ENCODE measurements at regions not wholly inside any gene's neighbourhood (a gene's known extent, or its start where the extent isn't known, plus 50 kb on each side); places are given as distances from the start of the nearest gene placed in this dataset.

DNA sequence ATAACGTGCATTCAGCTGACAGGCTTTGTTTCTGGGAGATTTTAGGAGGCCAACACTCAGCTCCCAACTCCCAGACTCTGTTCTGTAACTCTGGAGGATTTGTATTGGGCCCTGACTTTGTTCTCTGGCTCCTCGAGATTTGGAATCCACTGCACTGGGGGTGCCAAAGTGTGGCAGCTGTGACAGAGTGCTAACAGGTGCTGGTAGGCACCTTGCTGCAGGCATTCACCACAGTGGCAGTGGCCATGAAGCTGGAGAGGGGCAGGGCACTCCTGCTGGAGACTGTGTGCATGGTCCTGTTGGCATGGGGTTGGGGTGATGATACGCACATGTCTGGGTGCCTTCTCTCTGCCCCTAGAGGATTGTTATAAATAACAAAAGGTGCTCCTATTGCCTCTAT lies 1094.9 kb upstream of the SLIT2 start:
- Mint-ChIP-seq H3K4me1 (no peaks in the 10 kb centered on the region), H3K36me3 (ENCODE audit: insufficient read depth in 1 of 3, low read depth in 3 of 3) (peaks cover 14 to 24% (median 19%) of the 10 kb centered on the region in 3 experiments), H3K27ac (no peak overlapping the region), H3K4me3 (no peak overlapping the region), H3K9me3 (peaks cover 24 to 25% of the 10 kb centered on the region in 2 experiments), H3K27me3 (ENCODE audit: low read depth) (peaks cover 2% of the 10 kb centered on the region; the same call in 1 of the 2 replicates)
- Histone ChIP-seq H3K14ac (ENCODE audit: insufficient read depth, low read length) (no peak overlapping the region), H3K23me2 (ENCODE audit: insufficient read length, low read depth, low read length, poor library complexity, severe bottlenecking) (no peaks in the 10 kb centered on the region), H2AFZ (ENCODE audit: low read length) (no peak overlapping the region), H4K20me1 (ENCODE audit: control insufficient read depth, insufficient read depth, insufficient read length) (no peaks in the 10 kb centered on the region), H3K27me3 (ENCODE audit: insufficient read depth, low read length) (no peaks in the 10 kb centered on the region), H3K18ac (ENCODE audit: insufficient read length, low read depth, low read length) (no peak overlapping the region), H3K4me2 (ENCODE audit: insufficient read depth, insufficient read length, low read length) (no peak overlapping the region), H3K23ac (ENCODE audit: insufficient read length, low read depth, low read length) (no peak overlapping the region), H3K27ac (ENCODE audit: insufficient read length, low read depth, low read length) (no peak overlapping the region), H3K9ac (ENCODE audit: extremely low read depth, insufficient read length, low read length) (no peak overlapping the region), H2BK120ac (ENCODE audit: low read depth, low read length, poor library complexity, severe bottlenecking) (no peak overlapping the region), H3K9me3 (ENCODE audit: control insufficient read depth, low read depth, low read length) (no peaks in the 10 kb centered on the region), H2BK15ac (ENCODE audit: low read depth, low read length) (no peak overlapping the region), H2AK5ac (ENCODE audit: insufficient read length, low read length) (no peak overlapping the region), H3K79me2 (ENCODE audit: insufficient read depth, low read length) (no peaks in the 10 kb centered on the region), H4K91ac (ENCODE audit: insufficient read length, low read depth, low read length) (no peak overlapping the region), H3K79me1 (ENCODE audit: insufficient read depth, low read depth, low read length, poor library complexity, severe bottlenecking) (no peaks in the 10 kb centered on the region), H3K4me1 (ENCODE audit: insufficient read depth, low read length) (no peaks in the 10 kb centered on the region; the same call in 1 of the 2 replicates), H2BK12ac (ENCODE audit: insufficient read length, low read depth, low read length) (no peak overlapping the region), H3K56ac (ENCODE audit: insufficient read length, low read depth, low read length) (no peak overlapping the region), H2BK20ac (ENCODE audit: low read depth, low read length, poor library complexity, severe bottlenecking) (no peak overlapping the region), H2BK5ac (ENCODE audit: insufficient read length, low read length) (no peak overlapping the region), H3T11ph (ENCODE audit: low read length) (no peak overlapping the region), H4K5ac (ENCODE audit: insufficient read length, low read depth, low read length) (no peak overlapping the region), H4K8ac (replicated peaks; ENCODE audit: insufficient read length, low read depth, low read length) (no peak overlapping the region), H3K4ac (ENCODE audit: low read depth, low read length) (no peak overlapping the region)
- peak; percentile 30 for DNase-seq
- TF ChIP-seq, protein P1, sequence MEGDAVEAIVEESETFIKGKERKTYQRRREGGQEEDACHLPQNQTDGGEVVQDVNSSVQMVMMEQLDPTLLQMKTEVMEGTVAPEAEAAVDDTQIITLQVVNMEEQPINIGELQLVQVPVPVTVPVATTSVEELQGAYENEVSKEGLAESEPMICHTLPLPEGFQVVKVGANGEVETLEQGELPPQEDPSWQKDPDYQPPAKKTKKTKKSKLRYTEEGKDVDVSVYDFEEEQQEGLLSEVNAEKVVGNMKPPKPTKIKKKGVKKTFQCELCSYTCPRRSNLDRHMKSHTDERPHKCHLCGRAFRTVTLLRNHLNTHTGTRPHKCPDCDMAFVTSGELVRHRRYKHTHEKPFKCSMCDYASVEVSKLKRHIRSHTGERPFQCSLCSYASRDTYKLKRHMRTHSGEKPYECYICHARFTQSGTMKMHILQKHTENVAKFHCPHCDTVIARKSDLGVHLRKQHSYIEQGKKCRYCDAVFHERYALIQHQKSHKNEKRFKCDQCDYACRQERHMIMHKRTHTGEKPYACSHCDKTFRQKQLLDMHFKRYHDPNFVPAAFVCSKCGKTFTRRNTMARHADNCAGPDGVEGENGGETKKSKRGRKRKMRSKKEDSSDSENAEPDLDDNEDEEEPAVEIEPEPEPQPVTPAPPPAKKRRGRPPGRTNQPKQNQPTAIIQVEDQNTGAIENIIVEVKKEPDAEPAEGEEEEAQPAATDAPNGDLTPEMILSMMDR (conservative IDR thresholded peaks at IDR 0.05), result peak; percentile 19; the same call in 1 of the 3 replicates
- no CpG with 5 or more reads among the region's 3 CpGs for WGBS (ENCODE audit: extremely low coverage, insufficient read length, low lambda C conversion rate)
